Ovary (tissue), 3 donors: ENCODE measurements at regions not wholly inside any gene's neighbourhood (a gene's known extent, or its start where the extent isn't known, plus 50 kb on each side); places are given as distances from the start of the nearest gene placed in this dataset.

Source experiments
- EP300 ChIP-seq: sonication (generic); formaldehyde crosslinking; IDR thresholded peaks from one replicate; pipeline ENCODE4 v1.6.1; 2017; ENCODE audit warnings: antibody characterized with exemption
- POLR2A ChIP-seq: fragments of 450-650 bp; IDR thresholded peaks from one replicate; pipeline ENCODE4 v1.6.1; 2017; ENCODE audit warnings: antibody characterized with exemption, mild to moderate bottlenecking, moderate library complexity
- TF ChIP-seq, protein P1 (sequence below), 3 donors: fragments of 450-650 bp in 2 of 3; fragments of 200-600 bp in 1 of 3; IDR thresholded peaks; one replicate each; pipeline versions ENCODE4 v1.5.1 to v1.8.0; 2016 to 2022; ENCODE audit warnings: antibody characterized with exemption in 3 of 3, mild to moderate bottlenecking in 1 of 3
- donor health status: DM: no; HTN: no; CAD: no.

- TF ChIP-seq POLR2A = no peak
- TF ChIP-seq, protein P1, sequence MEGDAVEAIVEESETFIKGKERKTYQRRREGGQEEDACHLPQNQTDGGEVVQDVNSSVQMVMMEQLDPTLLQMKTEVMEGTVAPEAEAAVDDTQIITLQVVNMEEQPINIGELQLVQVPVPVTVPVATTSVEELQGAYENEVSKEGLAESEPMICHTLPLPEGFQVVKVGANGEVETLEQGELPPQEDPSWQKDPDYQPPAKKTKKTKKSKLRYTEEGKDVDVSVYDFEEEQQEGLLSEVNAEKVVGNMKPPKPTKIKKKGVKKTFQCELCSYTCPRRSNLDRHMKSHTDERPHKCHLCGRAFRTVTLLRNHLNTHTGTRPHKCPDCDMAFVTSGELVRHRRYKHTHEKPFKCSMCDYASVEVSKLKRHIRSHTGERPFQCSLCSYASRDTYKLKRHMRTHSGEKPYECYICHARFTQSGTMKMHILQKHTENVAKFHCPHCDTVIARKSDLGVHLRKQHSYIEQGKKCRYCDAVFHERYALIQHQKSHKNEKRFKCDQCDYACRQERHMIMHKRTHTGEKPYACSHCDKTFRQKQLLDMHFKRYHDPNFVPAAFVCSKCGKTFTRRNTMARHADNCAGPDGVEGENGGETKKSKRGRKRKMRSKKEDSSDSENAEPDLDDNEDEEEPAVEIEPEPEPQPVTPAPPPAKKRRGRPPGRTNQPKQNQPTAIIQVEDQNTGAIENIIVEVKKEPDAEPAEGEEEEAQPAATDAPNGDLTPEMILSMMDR (IDR thresholded peaks at IDR 0.05) = no peak
- TF ChIP-seq EP300 = no peak
Measured at GRCh38 chr6:145525038-145525437, 210.3 kb downstream of the EPM2A start.
